Lower leg skin (tissue), 3 donors: ENCODE measurements at regions not wholly inside any gene's neighbourhood (a gene's known extent, or its start where the extent isn't known, plus 50 kb on each side); places are given as distances from the start of the nearest gene placed in this dataset.

Experiments
- CTCF ChIP-seq, 3 donors: fragments of 450-650 bp; IDR thresholded peaks; one replicate each; pipeline ENCODE4 v1.5.1; 2016; ENCODE audit warnings: antibody characterized with exemption in 3 of 3, mild to moderate bottlenecking in 3 of 3, moderate library complexity in 2 of 3
- POLR2A ChIP-seq, 2 donors: fragments of 450-650 bp; IDR thresholded peaks; one replicate each; pipeline ENCODE4 v1.6.1; 2016 to 2017; ENCODE audit warnings: antibody characterized with exemption in 2 of 2, mild to moderate bottlenecking in 1 of 2, moderate library complexity in 1 of 2

GRCh38 chr12:59499774-59500173 is 96.1 kb upstream of the SLC16A7 start:
- no peak for TF ChIP-seq CTCF (IDR thresholded peaks at IDR 0.05)
- no peak for TF ChIP-seq POLR2A (IDR thresholded peaks at IDR 0.05)
